ENCODE measurements at regions not wholly inside any gene's neighbourhood (a gene's known extent, or its start where the extent isn't known, plus 50 kb on each side); places are given as distances from the start of the nearest gene placed in this dataset.

GRCh38 chr4:185878633-185879032, 66.6 kb upstream of the SORBS2 start:
- H3K27ac Mint-ChIP-seq (ENCODE audit: unreplicated experiment): no peak overlapping the region
- DNase-seq: no peak
- H3K4me1 Mint-ChIP-seq (ENCODE audit: low read depth, unreplicated experiment): peaks cover 5% of the 10 kb centered on the region
- H3K9me3 Mint-ChIP-seq (ENCODE audit: unreplicated experiment): peaks cover 7% of the 10 kb centered on the region
- no peaks in the 10 kb centered on the region for H3K27me3 Mint-ChIP-seq (ENCODE audit: unreplicated experiment)
- no peaks in the 10 kb centered on the region for H3K36me3 Mint-ChIP-seq (ENCODE audit: unreplicated experiment)
- TF ChIP-seq CTCF (IDR thresholded peaks at IDR 0.05; ENCODE audit: partially characterized antibody, unreplicated experiment): no peak
- no peak overlapping the region for H3K4me3 Mint-ChIP-seq (ENCODE audit: unreplicated experiment)

GRCh38 chr4:185879666-185880312, 67.8 kb upstream of the SORBS2 start:
- H3K27ac Mint-ChIP-seq (ENCODE audit: unreplicated experiment): peak overlapping the region; percentile 62
- TF ChIP-seq CTCF (IDR thresholded peaks at IDR 0.05; ENCODE audit: partially characterized antibody, unreplicated experiment): no peak
- H3K4me1 Mint-ChIP-seq (ENCODE audit: low read depth, unreplicated experiment): peaks cover 5% of the 10 kb centered on the region

GRCh38 chr4:185880571-185880970, 68.6 kb upstream of the SORBS2 start:
- no peaks in the 10 kb centered on the region for H3K27me3 Mint-ChIP-seq (ENCODE audit: unreplicated experiment)
- H3K9me3 Mint-ChIP-seq (ENCODE audit: unreplicated experiment): peaks cover 7% of the 10 kb centered on the region
- no peak overlapping the region for H3K27ac Mint-ChIP-seq (ENCODE audit: unreplicated experiment)
- H3K36me3 Mint-ChIP-seq (ENCODE audit: unreplicated experiment): no peaks in the 10 kb centered on the region
- TF ChIP-seq CTCF (IDR thresholded peaks at IDR 0.05; ENCODE audit: partially characterized antibody, unreplicated experiment): no peak
- DNase-seq: no peak
- H3K4me1 Mint-ChIP-seq (ENCODE audit: low read depth, unreplicated experiment): peaks cover 9% of the 10 kb centered on the region
- H3K4me3 Mint-ChIP-seq (ENCODE audit: unreplicated experiment): no peak overlapping the region

More at GRCh38 chr4:185879666-185880312, 67.8 kb upstream of the SORBS2 start:
- DNase-seq: no peak
- H3K9me3 Mint-ChIP-seq (ENCODE audit: unreplicated experiment): peaks cover 7% of the 10 kb centered on the region
- H3K27me3 Mint-ChIP-seq (ENCODE audit: unreplicated experiment): no peaks in the 10 kb centered on the region
- no peaks in the 10 kb centered on the region for H3K36me3 Mint-ChIP-seq (ENCODE audit: unreplicated experiment)
- H3K4me3 Mint-ChIP-seq (ENCODE audit: unreplicated experiment): no peak overlapping the region

- DNase-seq: no peak
- Mint-ChIP-seq H3K36me3 (ENCODE audit: unreplicated experiment) (no peaks in the 10 kb centered on the region), H3K9me3 (ENCODE audit: unreplicated experiment) (peaks cover 7% of the 10 kb centered on the region), H3K27ac (ENCODE audit: unreplicated experiment) (no peak overlapping the region), H3K27me3 (ENCODE audit: unreplicated experiment) (no peaks in the 10 kb centered on the region), H3K4me1 (ENCODE audit: low read depth, unreplicated experiment) (peaks cover 9% of the 10 kb centered on the region), H3K4me3 (ENCODE audit: unreplicated experiment) (no peak overlapping the region)
- TF ChIP-seq CTCF (IDR thresholded peaks at IDR 0.05; ENCODE audit: partially characterized antibody, unreplicated experiment): no peak
Observed at GRCh38 chr4:185881430-185881829, 69.4 kb upstream of the SORBS2 start.

- H3K9me3 Mint-ChIP-seq (ENCODE audit: unreplicated experiment): peaks cover 6% of the 10 kb centered on the region
- TF ChIP-seq CTCF (IDR thresholded peaks at IDR 0.05; ENCODE audit: partially characterized antibody, unreplicated experiment): no peak
- H3K4me1 Mint-ChIP-seq (ENCODE audit: low read depth, unreplicated experiment): peaks cover 9% of the 10 kb centered on the region
- H3K27me3 Mint-ChIP-seq (ENCODE audit: unreplicated experiment): no peaks in the 10 kb centered on the region
- H3K27ac Mint-ChIP-seq (ENCODE audit: unreplicated experiment): no peak overlapping the region
- no peak for DNase-seq
- H3K36me3 Mint-ChIP-seq (ENCODE audit: unreplicated experiment): peaks cover 3% of the 10 kb centered on the region
- H3K4me3 Mint-ChIP-seq (ENCODE audit: unreplicated experiment): no peak overlapping the region
Observed at GRCh38 chr4:185883591-185883990, 71.6 kb upstream of the SORBS2 start.

Data from glutamatergic neuron (in vitro differentiated cells).